NCI-H2107 treated with DMSO at 0.1 percent for 48 hours (cell line): ENCODE measurements at regions not wholly inside any gene's neighbourhood (a gene's known extent, or its start where the extent isn't known, plus 50 kb on each side); places are given as distances from the start of the nearest gene placed in this dataset.
A peak's percentile ranks its signal among the peaks of the same experiment; 100 is the strongest.

Experiments
- DNase-seq: peaks from one replicate; lab custom pipeline; 2025; ENCODE audit not compliant: unreplicated experiment; lab: John Stamatoyannopoulos, UW

GRCh38 chr5:125117566-125117965 is 371.1 kb upstream of the ZNF608 start:
- no peak for DNase-seq

GRCh38 chr5:125120012-125120411 is 373.6 kb upstream of the ZNF608 start:
- no peak for DNase-seq

- no peak for DNase-seq
Observed at GRCh38 chr5:125125031-125125823, 378.8 kb upstream of the ZNF608 start.

- DNase-seq: no peak
Observed at GRCh38 chr5:125126050-125126449, 379.6 kb upstream of the ZNF608 start.

- no peak for DNase-seq
Observed at GRCh38 chr5:125129151-125129806, 382.8 kb upstream of the ZNF608 start.

GRCh38 chr5:125130591-125130990 is 384.2 kb upstream of the ZNF608 start:
- no peak for DNase-seq

GRCh38 chr5:125134216-125135081 is 388.0 kb upstream of the ZNF608 start:
- DNase-seq: no peak

GRCh38 chr5:125137535-125137934 is 391.1 kb upstream of the ZNF608 start:
- DNase-seq: no peak

- no peak for DNase-seq
Observed at GRCh38 chr5:125138266-125138665, 391.8 kb upstream of the ZNF608 start.

- DNase-seq: no peak
Observed at GRCh38 chr5:125139590-125139989, 393.2 kb upstream of the ZNF608 start.

- no peak for DNase-seq
Observed at GRCh38 chr5:125140220-125140619, 393.8 kb upstream of the ZNF608 start.

GRCh38 chr5:125140855-125141254 is 394.4 kb upstream of the ZNF608 start:
- DNase-seq: peak; percentile 44

GRCh38 chr5:125142458-125142857 is 396.0 kb upstream of the ZNF608 start:
- no peak for DNase-seq

- DNase-seq: no peak
Observed at GRCh38 chr5:125143011-125143410, 396.6 kb upstream of the ZNF608 start.

GRCh38 chr5:125148076-125148475 is 401.6 kb upstream of the ZNF608 start:
- DNase-seq: no peak

GRCh38 chr5:125148706-125149105 is 402.3 kb upstream of the ZNF608 start:
- no peak for DNase-seq

- no peak for DNase-seq
Observed at GRCh38 chr5:125149110-125149509, 402.7 kb upstream of the ZNF608 start.

- no peak for DNase-seq
Observed at GRCh38 chr5:125149527-125149926, 403.1 kb upstream of the ZNF608 start.

GRCh38 chr5:125150041-125150669 is 403.7 kb upstream of the ZNF608 start:
- no peak for DNase-seq

GRCh38 chr5:125151150-125151900 is 404.9 kb upstream of the ZNF608 start:
- DNase-seq: no peak
